ENCODE measurements at regions not wholly inside any gene's neighbourhood (a gene's known extent, or its start where the extent isn't known, plus 50 kb on each side); places are given as distances from the start of the nearest gene placed in this dataset.

GRCh38 chr14:40204441-40205175 lies 772.4 kb upstream of the FBXO33 start:
- no peak for TF ChIP-seq CTCF (IDR thresholded peaks at IDR 0.05)
- TF ChIP-seq POLR2A (IDR thresholded peaks at IDR 0.05): no peak
